GM21528 (cell line): ENCODE measurements at regions not wholly inside any gene's neighbourhood (a gene's known extent, or its start where the extent isn't known, plus 50 kb on each side); places are given as distances from the start of the nearest gene placed in this dataset.

ENCODE experiments used
- ATAC-seq: cut with Tn5 transposase; IDR thresholded peaks from one replicate; pipeline ENCODE4 v1.9.1; 2021; ENCODE audit warnings: mild to moderate bottlenecking, moderate library complexity; ENCODE audit not compliant: unreplicated experiment, low FRiP score

- ATAC-seq: no peak
These were observed 212.1 kb upstream of the PPP1R3A start for GRCh38 chr7:114130866-114131265.

DNA sequence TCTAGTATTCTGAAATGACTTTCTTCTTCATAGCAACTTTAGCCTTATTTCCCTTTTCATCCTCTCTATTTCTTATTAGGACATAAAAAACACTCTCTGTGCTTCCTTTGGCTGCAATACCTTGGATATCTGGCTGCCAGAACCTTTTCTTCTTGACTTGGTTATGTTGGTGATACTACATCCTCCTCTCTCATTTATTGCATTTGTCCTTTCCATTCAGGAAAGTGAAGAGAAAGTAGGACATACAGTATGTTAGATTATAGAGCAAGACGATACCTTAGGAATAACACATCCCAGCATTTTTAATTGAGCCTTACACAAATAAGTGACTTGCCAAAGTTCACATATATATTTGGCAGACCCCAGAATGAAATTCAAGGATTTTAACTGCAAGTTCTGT is 210.1 kb upstream of the PPP1R3A start:
- no peak for ATAC-seq

GRCh38 chr7:114126095-114126494 is 207.3 kb upstream of the PPP1R3A start:
- no peak for ATAC-seq

DNA sequence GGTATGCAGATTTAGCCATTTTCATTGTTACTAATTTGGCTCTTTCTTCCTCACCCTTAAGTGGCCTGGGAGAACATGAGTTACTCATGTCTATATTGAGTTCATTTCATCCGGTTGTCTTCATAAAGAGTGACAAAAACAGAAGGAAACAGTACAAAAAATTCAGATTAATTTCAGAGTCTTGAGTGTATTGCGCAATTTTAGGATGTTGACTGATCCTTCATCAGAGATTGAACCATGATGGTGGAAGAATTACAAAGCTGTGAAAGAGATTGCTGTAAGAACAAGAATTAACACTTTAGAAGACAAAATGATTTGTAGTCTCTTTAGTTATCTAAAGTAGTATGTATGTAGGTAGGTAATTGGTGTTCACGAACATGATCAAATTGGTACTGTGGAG is 194.0 kb upstream of the PPP1R3A start:
- ATAC-seq: no peak

DNA sequence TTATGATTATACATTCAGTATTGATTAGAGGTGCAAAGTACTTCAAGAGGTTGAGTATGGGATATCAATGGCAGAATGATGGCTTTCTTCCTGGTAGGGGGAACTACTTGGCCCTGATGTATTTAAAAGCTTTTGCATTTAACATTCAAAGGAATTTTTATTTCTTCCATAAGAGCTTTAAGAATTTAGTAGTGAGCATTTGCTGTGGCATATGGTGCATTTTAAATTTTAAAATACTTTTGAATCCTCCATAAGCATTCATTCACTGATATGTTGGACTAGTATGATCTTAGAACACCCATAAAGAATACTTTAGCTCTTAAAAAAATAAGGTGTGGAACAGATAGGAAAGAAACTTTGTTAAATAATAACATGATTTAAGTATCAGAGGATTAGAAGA is 191.9 kb upstream of the PPP1R3A start:
- ATAC-seq: no peak

DNA sequence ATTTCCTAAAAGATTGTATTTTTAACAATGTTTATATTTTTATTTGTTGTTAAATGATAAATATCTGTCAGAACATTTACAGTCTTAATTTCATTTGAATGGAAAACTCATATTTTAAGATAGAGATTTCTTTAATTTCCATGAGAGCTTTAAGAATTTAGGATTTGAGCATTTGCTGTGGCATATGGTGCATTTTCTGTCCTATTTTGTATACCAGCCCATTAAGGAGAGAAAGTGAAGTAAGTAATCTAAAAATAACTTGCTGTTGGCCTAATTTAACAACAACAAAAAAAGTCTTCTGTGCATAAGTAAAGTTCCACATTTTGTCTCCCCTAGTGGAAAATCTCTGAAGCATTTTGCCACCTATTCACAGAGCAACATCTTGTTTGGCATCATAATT is 190.9 kb upstream of the PPP1R3A start:
- ATAC-seq: no peak

DNA sequence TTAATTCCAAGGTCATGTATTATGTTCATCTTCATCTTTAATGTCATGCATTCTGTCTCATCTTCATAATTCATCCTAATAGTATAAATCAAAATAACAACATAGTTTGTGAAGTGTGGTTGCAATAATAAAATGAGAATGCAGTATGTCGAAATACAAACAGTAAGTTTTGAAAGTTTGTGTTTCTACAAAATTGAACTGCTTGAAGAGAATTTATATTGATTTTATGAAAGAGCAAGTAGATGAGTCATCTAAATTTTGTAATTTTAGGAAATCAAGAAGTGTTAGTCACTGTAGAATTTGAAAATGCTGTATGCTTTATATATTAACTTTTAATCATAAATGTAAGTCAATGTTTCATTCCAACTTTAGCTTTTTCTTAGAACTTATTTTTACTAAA is 190.5 kb upstream of the PPP1R3A start:
- ATAC-seq: no peak

- no peak for ATAC-seq
These were observed 189.7 kb upstream of the PPP1R3A start for GRCh38 chr7:114108510-114108909.

DNA sequence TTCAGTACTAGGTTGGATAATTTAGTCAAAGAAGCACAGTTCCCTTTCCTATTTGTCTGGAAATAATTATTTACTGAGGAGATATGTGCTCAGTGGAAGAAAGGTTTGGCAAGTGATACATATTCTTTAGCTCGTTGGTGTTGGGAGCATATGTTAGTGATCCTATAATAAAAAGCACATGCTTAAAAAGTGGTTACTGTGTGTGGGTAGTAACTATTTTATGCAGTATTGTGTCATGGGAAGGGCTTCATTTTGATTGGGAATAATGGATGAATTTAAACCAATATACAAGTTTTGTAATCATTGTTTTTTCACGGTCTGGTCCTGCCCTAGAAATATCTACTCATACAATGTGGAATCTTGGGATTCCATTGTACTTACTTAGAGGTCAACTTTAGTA is 188.7 kb upstream of the PPP1R3A start:
- no peak for ATAC-seq

GRCh38 chr7:114104035-114104434 is 185.2 kb upstream of the PPP1R3A start:
- ATAC-seq: no peak

GRCh38 chr7:114102996-114103395 is 184.2 kb upstream of the PPP1R3A start:
- no peak for ATAC-seq

- no peak for ATAC-seq
These were observed 183.3 kb upstream of the PPP1R3A start for GRCh38 chr7:114102131-114102530.

DNA sequence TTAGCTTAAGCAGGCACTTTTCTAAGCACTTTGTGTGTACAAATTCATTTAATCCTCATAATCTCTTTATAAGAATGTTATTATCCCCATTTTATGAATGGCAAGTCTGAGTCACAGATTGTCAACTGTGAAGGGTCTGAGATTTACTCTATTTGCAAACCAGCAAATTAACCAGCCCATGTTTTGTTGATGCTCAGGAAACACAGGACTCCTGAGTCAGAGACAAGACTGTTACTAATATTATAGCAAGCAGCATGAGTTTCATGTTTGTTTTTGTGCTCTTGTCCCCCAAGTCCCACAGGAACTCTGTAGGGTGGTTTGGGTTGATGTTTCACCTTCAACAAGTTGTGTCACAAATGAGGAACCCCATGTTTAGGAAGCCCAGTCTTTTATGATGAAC is 182.0 kb upstream of the PPP1R3A start:
- ATAC-seq: no peak

DNA sequence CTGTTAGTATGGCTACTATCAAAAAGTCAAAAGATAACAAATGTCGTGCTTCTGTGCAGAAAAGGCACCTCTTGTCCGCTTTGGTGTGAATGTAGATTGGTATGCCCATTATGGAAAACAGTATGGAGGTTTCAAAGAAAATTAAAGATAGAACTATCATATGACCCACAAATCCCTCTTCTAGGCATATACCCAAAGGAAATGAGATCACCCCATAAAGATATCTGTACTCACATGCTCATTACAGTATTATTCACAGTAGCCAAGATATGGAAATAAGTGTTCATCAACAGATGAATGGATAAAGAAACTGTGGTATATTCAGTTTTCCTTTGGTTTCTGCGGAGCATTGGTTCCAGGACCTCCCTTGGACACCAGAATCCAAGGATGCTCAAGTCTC is 180.5 kb upstream of the PPP1R3A start:
- ATAC-seq: no peak

DNA sequence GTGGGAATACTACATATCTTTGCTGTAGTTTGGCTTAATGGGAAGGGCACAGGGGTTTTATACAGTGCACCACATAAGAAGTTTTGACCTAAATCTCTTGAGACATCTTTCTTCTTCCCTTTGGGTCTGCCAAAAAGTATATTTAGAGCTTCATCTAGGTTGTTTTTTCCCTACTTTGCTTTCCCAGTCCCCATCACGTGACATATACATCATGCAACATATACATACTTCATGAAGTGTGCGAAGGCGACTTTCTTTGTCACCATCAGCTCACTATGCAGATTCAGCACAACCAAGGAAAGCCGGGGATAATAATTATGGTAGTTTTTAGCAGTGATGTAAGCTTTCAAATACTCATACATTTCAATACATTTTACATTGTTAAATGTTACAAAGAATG is 177.1 kb upstream of the PPP1R3A start:
- ATAC-seq: no peak

DNA sequence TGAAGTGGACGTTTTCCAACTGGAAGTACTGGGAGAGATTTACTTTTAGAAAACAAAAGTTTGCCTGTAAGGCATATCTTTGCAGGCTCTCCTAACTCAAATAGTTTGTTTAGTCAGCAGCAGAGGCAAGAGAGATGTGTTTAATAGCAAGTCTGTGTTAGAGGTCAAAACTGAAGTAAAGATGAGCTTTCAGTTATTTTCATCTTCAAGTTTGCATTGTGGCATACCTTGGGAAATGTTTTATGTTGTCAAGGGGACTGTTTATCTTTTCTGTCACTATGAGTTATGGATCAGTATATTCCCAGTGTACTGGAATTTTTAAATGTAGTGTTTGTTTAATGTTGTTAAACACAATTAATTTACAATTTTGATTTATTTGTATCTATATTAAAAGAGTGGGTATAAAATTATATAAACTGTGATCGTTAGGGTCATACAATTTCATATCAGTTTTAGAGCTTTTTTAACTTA is 169.7 kb upstream of the PPP1R3A start:
- ATAC-seq: no peak

DNA sequence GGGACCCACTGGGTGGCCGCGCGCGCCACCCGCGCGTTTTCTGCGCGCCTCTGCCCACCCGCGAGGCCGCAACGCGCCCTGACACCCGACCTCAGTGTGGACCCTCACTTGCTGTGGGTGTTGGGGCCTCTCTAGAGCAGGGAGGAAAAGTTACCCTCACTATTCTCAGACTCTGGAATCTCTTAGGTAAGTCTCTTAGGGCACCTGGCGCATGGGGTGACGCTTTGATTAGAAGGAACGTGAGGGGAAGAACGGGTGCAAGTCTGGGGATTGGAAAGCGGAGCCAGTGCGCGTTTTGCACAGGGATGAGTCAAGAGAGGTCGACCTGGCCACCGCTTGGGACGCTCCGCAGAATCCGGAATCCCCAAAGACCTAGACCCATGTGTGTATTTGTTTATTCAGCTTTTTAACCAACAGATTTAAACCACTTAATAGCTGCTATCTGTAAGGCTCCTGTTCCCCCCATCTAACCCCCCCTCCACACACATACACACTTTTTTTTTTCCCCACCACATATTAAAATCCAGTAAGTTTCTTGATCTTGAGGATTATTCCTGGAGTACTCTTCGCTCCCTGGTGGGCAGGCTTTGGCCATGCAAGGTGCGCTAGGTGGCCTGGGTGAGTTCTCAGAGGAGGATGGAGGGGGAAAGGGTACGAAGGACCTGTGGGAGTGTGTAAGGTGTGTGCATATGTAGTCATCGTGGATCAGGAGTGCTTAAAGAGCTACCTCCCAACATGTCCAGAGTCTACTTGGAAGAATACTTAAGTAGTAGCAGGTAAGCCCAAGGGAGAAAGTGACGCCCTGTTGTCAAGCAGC is 169.1 kb upstream of the PPP1R3A start:
- no peak for ATAC-seq

DNA sequence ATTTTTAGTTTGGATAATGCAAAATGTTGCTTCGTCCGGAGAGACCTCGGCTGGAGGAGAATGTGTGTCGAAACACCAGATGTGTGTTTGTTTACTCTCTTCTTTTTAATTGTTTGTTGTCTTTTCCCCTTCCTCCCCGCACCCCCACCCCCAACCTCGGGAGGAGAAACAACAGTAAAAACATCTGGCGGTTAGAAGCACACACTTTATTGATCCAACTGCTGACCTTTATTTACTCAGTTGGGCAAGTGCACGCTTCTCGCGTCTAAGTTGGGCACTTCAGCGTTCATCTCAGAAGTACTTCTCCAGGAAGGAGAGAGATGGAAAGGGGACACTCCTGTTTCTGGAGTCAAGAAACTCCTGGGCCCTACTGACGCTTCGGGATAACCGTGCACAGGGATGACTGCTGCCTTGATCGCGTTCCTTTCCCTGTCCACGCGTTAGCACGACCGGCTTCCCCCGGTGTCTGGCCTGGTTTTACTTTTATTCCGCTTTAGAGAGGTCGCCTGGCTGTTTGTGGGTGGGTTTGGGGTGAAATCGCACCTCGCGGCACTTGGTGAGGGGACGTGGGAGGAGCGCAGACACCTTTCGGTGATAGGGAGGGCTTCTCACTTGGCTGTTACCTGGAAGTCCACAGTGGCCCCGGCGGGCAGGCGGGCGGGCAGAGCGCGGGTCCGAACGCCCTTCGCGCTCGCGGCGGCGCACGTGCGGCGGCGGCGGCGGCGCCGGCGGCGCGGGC is 168.3 kb upstream of the PPP1R3A start:
- no peak for ATAC-seq

DNA sequence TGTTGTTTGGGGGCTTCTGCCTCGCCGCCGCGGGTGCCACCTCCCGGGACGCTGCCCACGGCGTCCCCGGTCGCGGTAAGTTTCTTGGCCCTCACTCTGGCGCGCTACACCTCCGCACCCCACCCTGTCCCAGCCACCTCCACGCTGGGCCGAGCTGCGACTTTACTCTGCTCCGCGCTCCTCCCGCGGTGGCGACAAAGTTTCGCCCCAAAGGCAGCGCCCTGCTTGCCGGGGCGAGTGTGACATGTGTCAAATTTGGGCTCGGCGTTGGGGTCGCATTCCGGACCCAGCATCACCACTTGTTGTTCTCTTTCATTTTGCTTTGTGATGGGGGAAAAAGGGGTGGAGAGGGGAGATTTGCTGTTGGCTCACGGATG is 167.7 kb upstream of the PPP1R3A start:
- ATAC-seq: no peak

DNA sequence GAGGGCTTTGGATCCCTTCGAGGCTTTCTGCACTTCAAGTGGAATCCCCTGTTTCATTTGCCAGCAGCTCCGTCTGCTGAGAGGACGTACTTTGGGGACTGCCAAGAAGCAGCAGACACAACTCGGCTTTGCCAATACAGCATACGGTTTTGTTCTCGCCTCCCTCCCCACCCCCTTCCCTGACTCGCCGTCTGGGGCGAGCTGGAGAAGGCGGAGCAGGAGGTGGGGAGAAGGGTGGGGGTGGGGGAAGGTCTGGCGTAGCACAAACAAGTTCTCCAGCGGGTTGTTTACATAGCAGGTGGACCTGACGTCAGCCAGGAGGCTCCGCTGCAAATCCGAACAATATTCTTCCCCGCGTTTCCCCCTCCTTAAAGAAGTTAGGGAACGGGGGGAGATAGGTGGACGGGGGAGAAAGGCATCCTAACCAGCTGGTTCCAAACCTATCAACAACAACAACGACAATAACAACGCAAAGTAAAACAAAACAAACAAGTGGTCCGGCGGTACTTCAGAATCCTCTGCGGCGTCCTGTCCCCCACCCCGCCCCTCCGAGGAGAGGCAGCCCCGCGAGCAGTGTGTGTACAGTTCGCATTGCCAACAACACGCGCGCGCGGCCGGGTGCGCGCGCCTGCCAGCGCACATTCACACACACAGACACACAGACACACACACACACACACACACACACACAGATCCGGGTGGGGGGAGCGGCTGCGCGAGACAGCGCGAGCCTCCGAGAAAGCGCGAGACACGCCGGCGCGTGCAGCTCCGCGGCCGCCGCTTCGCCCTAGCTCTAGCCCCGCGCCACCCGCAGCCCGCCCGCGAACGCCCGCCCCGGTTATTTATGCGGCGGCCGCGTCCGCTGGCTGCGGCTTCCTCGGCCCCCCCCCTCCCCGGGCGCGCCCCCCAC is 167.0 kb upstream of the PPP1R3A start:
- ATAC-seq: peak; percentile 35

- ATAC-seq: peak; percentile 38
These were observed 166.4 kb upstream of the PPP1R3A start for GRCh38 chr7:114085313-114085591.
